Vagina (tissue), 2 donors: ENCODE measurements at regions not wholly inside any gene's neighbourhood (a gene's known extent, or its start where the extent isn't known, plus 50 kb on each side); places are given as distances from the start of the nearest gene placed in this dataset.

ENCODE experiments used
- POLR2A ChIP-seq, 2 donors: fragments of 450-650 bp; IDR thresholded peaks; one replicate each; pipeline ENCODE4 v1.6.1; 2017; ENCODE audit warnings: antibody characterized with exemption in 2 of 2, mild to moderate bottlenecking in 2 of 2, moderate library complexity in 2 of 2
- TF ChIP-seq, protein P1 (sequence below), 3 experiments: fragments of 450-650 bp in 2 of 3; fragments of 200-600 bp in 1 of 3; sonication (generic) in 1 of 3; IDR thresholded peaks; one replicate each; pipeline ENCODE4 v1.5.1; 2017 to 2019; ENCODE audit warnings: antibody characterized with exemption in 3 of 3, mild to moderate bottlenecking in 2 of 3, moderate library complexity in 2 of 3

DNA sequence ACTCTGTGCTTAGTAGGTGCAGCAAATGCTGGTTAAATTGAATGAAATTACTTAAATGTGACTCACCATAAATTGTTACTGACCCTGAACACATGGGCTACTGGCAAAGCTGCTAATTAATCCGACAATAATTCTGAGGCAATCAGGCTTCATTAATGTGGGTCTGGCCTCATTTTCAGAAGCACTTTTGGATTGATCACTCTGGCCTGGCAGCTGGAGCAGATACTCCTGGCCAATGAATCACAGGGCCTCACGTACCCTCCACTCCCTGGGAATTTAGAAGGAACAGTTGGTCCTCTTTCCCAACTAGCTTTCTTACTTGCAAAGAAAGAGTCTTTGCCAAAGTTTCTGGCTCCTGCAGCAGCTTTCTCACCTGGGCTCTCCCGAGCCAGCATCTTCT, 162.0 kb upstream of the ZKSCAN2 start:
- TF ChIP-seq POLR2A (IDR thresholded peaks at IDR 0.05) = no peak
- TF ChIP-seq, protein P1, sequence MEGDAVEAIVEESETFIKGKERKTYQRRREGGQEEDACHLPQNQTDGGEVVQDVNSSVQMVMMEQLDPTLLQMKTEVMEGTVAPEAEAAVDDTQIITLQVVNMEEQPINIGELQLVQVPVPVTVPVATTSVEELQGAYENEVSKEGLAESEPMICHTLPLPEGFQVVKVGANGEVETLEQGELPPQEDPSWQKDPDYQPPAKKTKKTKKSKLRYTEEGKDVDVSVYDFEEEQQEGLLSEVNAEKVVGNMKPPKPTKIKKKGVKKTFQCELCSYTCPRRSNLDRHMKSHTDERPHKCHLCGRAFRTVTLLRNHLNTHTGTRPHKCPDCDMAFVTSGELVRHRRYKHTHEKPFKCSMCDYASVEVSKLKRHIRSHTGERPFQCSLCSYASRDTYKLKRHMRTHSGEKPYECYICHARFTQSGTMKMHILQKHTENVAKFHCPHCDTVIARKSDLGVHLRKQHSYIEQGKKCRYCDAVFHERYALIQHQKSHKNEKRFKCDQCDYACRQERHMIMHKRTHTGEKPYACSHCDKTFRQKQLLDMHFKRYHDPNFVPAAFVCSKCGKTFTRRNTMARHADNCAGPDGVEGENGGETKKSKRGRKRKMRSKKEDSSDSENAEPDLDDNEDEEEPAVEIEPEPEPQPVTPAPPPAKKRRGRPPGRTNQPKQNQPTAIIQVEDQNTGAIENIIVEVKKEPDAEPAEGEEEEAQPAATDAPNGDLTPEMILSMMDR (IDR thresholded peaks at IDR 0.05) = no peak
